ENCODE measurements at regions not wholly inside any gene's neighbourhood (a gene's known extent, or its start where the extent isn't known, plus 50 kb on each side); places are given as distances from the start of the nearest gene placed in this dataset.
"Not testable (repeated sequence)": the region's sequence is repeated elsewhere in the genome, so short reads cannot be mapped to it uniquely, and the experiment has no call there.

- not testable (repeated sequence) for TF ChIP-seq CEBPB (IDR thresholded peaks at IDR 0.05; ENCODE audit: low read depth, low read length); CTCF (conservative IDR thresholded peaks at IDR 0.05; ENCODE audit: low read depth, low read length); RFX5 (IDR thresholded peaks at IDR 0.05; ENCODE audit: low read depth, low read length); RAD21 (IDR thresholded peaks at IDR 0.05; ENCODE audit: low read length); POLR2A (IDR thresholded peaks at IDR 0.05; ENCODE audit: low read depth, low read length); BHLHE40 (IDR thresholded peaks at IDR 0.05; ENCODE audit: low read depth, low read length)
These were observed 411.4 kb upstream of the SPATA31A3 start for GRCh38 chr9:67403739-67404138.
